Kidney (tissue), 13 donors: ENCODE measurements at regions not wholly inside any gene's neighbourhood (a gene's known extent, or its start where the extent isn't known, plus 50 kb on each side); places are given as distances from the start of the nearest gene placed in this dataset.

Experiments used
- DNase-seq, 5 donors: peaks; one replicate each; pipeline ENCODE4 v3.0.0-alpha.2; 2013 to 2020
- FAIRE-seq: peaks from 2 replicates; lab custom pipeline; 2012; peaks lifted over from hg19 to GRCh38; lab: Jason Lieb, UNC
- H3K27ac ChIP-seq, 2 donors: one replicate each; pipeline ENCODE4 v1.7.0; 2013; ENCODE audit warnings: low read depth in 2 of 2, low read length in 2 of 2, inconsistent platforms in 1 of 2
- H3K27me3 ChIP-seq: one replicate; pipeline ENCODE4 v1.7.1; 2013; ENCODE audit warnings: low read length, inconsistent platforms; ENCODE audit not compliant: control insufficient read depth, insufficient read depth
- H3K36me3 ChIP-seq, 3 donors: one replicate each; pipeline versions ENCODE4 v1.7.0 to v1.7.1; 2013; ENCODE audit warnings: low read length in 3 of 3, control low read depth in 1 of 3, inconsistent platforms in 1 of 3; ENCODE audit not compliant: insufficient read depth in 3 of 3, control insufficient read depth in 2 of 3
- H3K4me1 ChIP-seq, 3 donors: one replicate each; pipeline versions ENCODE4 v1.7.0 to v1.7.1; 2013; ENCODE audit warnings: low read length in 3 of 3, inconsistent platforms in 1 of 3, low read depth in 1 of 3; ENCODE audit not compliant: control insufficient read depth in 2 of 3, insufficient read depth in 2 of 3
- H3K4me3 ChIP-seq, 3 donors: one replicate each; pipeline versions ENCODE4 v1.7.0 to v1.8.1; 2013; ENCODE audit warnings: low read length in 3 of 3, control low read depth in 1 of 3, inconsistent platforms in 1 of 3
- H3K9ac ChIP-seq, 3 donors: one replicate each; pipeline versions ENCODE4 v1.7.0 to v1.7.1; 2013; ENCODE audit warnings: low read length in 3 of 3, control low read depth in 1 of 3, inconsistent platforms in 1 of 3
- H3K9me3 ChIP-seq, 3 donors: one replicate each; pipeline versions ENCODE4 v1.7.0 to v1.7.1; 2013; ENCODE audit warnings: low read length in 3 of 3, control low read depth in 1 of 3, inconsistent platforms in 1 of 3; ENCODE audit not compliant: control insufficient read depth in 2 of 3, insufficient read depth in 1 of 3
- intact Hi-C: fragments of 100-400 bp; cut with DNase I; formaldehyde crosslinking; loops from one replicate; pipeline ENCODE4 v1.11.1; 2022
- TF ChIP-seq, protein P1 (sequence below): IDR thresholded peaks from 3 replicates; pipeline ENCODE4 v1.5.1; 2012; ENCODE audit warnings: mild to moderate bottlenecking, moderate library complexity, borderline replicate concordance; ENCODE audit not compliant: insufficient read depth; ENCODE audit errors: extremely low read depth
- donor health status: control.
- donor health status: control.
- donor health status: control.
- donor health status: control.
- donor health status: control.
- donor health status: DM: yes; HTN: yes; CAD: no.
- donor health status: Normal renal cell carcinoma (clear cell type).

DNA sequence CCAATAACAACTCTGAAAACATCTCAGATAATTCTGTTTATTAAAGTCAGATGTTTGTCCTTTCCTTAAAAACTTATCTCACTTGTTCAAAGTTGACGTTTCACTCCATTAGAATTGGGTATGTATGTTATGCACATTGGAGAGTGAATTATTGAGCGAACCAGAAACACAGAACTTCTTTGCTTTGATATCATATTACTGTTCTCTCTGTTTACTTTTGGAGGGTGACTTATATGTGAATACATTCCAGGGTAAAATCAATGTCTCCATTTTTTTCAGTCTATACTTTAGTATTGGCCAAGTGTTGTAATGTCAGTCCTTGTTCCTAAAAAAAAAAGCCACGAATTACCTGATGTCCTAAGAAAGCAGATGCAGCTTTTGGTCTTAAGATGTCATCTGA, 307.4 kb downstream of the CSNK1G3 start:
- Histone ChIP-seq H3K4me3 (no peak overlapping the region), H3K27me3 (no peaks in the 10 kb centered on the region), H3K27ac (no peak overlapping the region), H3K9ac (no peak overlapping the region), H3K9me3 (no peaks in the 10 kb centered on the region), H3K36me3 (no peaks in the 10 kb centered on the region), H3K4me1 (no peaks in the 10 kb centered on the region)
- TF ChIP-seq, protein P1, sequence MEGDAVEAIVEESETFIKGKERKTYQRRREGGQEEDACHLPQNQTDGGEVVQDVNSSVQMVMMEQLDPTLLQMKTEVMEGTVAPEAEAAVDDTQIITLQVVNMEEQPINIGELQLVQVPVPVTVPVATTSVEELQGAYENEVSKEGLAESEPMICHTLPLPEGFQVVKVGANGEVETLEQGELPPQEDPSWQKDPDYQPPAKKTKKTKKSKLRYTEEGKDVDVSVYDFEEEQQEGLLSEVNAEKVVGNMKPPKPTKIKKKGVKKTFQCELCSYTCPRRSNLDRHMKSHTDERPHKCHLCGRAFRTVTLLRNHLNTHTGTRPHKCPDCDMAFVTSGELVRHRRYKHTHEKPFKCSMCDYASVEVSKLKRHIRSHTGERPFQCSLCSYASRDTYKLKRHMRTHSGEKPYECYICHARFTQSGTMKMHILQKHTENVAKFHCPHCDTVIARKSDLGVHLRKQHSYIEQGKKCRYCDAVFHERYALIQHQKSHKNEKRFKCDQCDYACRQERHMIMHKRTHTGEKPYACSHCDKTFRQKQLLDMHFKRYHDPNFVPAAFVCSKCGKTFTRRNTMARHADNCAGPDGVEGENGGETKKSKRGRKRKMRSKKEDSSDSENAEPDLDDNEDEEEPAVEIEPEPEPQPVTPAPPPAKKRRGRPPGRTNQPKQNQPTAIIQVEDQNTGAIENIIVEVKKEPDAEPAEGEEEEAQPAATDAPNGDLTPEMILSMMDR: no peak
- no peak for FAIRE-seq
- DNase-seq: no peak
- intact Hi-C loops: no loop called here

GRCh38 chr5:123817267-123817666, 305.3 kb downstream of the CSNK1G3 start:
- no peak for FAIRE-seq
- intact Hi-C loops: no loop called here

GRCh38 chr5:123814801-123815470, 303.0 kb downstream of the CSNK1G3 start:
- H3K9me3 ChIP-seq: no peaks in the 10 kb centered on the region

More at GRCh38 chr5:123817267-123817666, 305.3 kb downstream of the CSNK1G3 start:
- Histone ChIP-seq H3K9ac (no peak overlapping the region), H3K27me3 (no peaks in the 10 kb centered on the region), H3K4me1 (peaks cover 0 to 6% (median 4%) of the 10 kb centered on the region in 3 donors), H3K27ac (no peak overlapping the region), H3K36me3 (no peaks in the 10 kb centered on the region), H3K4me3 (no peak overlapping the region), H3K9me3 (no peaks in the 10 kb centered on the region)
- no peak for DNase-seq
- TF ChIP-seq, protein P1: no peak

More at GRCh38 chr5:123814801-123815470, 303.0 kb downstream of the CSNK1G3 start:
- no peaks in the 10 kb centered on the region for H3K27me3 ChIP-seq
- no peak overlapping the region for H3K4me3 ChIP-seq
- peak overlapping the region in 1 of 3 donors; percentile 37 for H3K9ac ChIP-seq
- H3K4me1 ChIP-seq: peaks cover 3 to 13% (median 4%) of the 10 kb centered on the region in 3 donors
- H3K27ac ChIP-seq: no peak overlapping the region
- peak in 2 of 5 donors; percentile 23 to 43 for DNase-seq
- no peaks in the 10 kb centered on the region for H3K36me3 ChIP-seq
- TF ChIP-seq, protein P1: no peak
- no peak for FAIRE-seq
- intact Hi-C loops: no loop called here
